ENCODE measurements at regions not wholly inside any gene's neighbourhood (a gene's known extent, or its start where the extent isn't known, plus 50 kb on each side); places are given as distances from the start of the nearest gene placed in this dataset.

GRCh38 chr14:94717808-94718207, 52.1 kb downstream of the GSC start:
- no peak for DNase-seq

GRCh38 chr14:94716976-94717375, 52.9 kb downstream of the GSC start:
- no peak for DNase-seq

- DNase-seq: no peak
These were observed 56.8 kb downstream of the GSC start for GRCh38 chr14:94713115-94713514.

GRCh38 chr14:94710731-94711130, 59.2 kb downstream of the GSC start:
- DNase-seq: no peak

GRCh38 chr14:94707494-94707893, 62.4 kb downstream of the GSC start:
- no peak for DNase-seq

GRCh38 chr14:94706133-94706532, 63.8 kb downstream of the GSC start:
- DNase-seq: no peak

GRCh38 chr14:94702629-94703028, 67.3 kb downstream of the GSC start:
- DNase-seq: no peak

- no peak for DNase-seq
These were observed 68.0 kb downstream of the GSC start for GRCh38 chr14:94701861-94702370.

GRCh38 chr14:94700336-94700735, 69.6 kb downstream of the GSC start:
- no peak for DNase-seq

GRCh38 chr14:94699831-94700230, 70.1 kb downstream of the GSC start:
- no peak for DNase-seq

- DNase-seq: no peak
These were observed 71.9 kb downstream of the GSC start for GRCh38 chr14:94697773-94698556.

GRCh38 chr14:94696518-94696917, 73.4 kb downstream of the GSC start:
- DNase-seq: no peak

- DNase-seq: no peak
These were observed 74.7 kb downstream of the GSC start for GRCh38 chr14:94695231-94695630.

- no peak for DNase-seq
These were observed 78.3 kb downstream of the GSC start for GRCh38 chr14:94691660-94692034.

GRCh38 chr14:94690896-94691659, 78.8 kb downstream of the GSC start:
- DNase-seq: no peak

GRCh38 chr14:94690486-94690885, 78.3 kb downstream of the SERPINA3 start:
- DNase-seq: no peak

GRCh38 chr14:94689985-94690400, 77.8 kb downstream of the SERPINA3 start:
- DNase-seq: no peak

- DNase-seq: peak; percentile 16
These were observed 77.2 kb downstream of the SERPINA3 start for GRCh38 chr14:94689218-94689984.

- DNase-seq: no peak
These were observed 74.4 kb downstream of the SERPINA3 start for GRCh38 chr14:94686511-94687160.

- no peak for DNase-seq
These were observed 73.7 kb downstream of the SERPINA3 start for GRCh38 chr14:94685681-94686485.

GRCh38 chr14:94685166-94685581, 73.0 kb downstream of the SERPINA3 start:
- DNase-seq: no peak

- DNase-seq: no peak
These were observed 70.5 kb downstream of the SERPINA3 start for GRCh38 chr14:94682736-94683135.
